Kidney capillary endothelial cell (primary cell): ENCODE measurements at regions not wholly inside any gene's neighbourhood (a gene's known extent, or its start where the extent isn't known, plus 50 kb on each side); places are given as distances from the start of the nearest gene placed in this dataset.
"Not testable (repeated sequence)": the region's sequence is repeated elsewhere in the genome, so short reads cannot be mapped to it uniquely, and the experiment has no call there.

Experiments
- DNase-seq: peaks from one replicate; pipeline ENCODE4 v3.0.0-alpha.2; 2018; ENCODE audit warnings: low spot score

GRCh38 chr3:147237991-147238390 is 168.4 kb downstream of the ZIC4 start:
- no peak for DNase-seq

GRCh38 chr3:147231980-147232379 is 174.4 kb downstream of the ZIC4 start:
- not testable (repeated sequence) for DNase-seq

- no peak for DNase-seq
Observed at GRCh38 chr3:147231111-147231510, 175.2 kb downstream of the ZIC4 start.

GRCh38 chr3:147222291-147222690 is 184.1 kb downstream of the ZIC4 start:
- no peak for DNase-seq

GRCh38 chr3:147218965-147219364 is 187.4 kb downstream of the ZIC4 start:
- no peak for DNase-seq

- DNase-seq, result no peak
Observed at GRCh38 chr3:147216143-147216673, 190.1 kb downstream of the ZIC4 start.

- DNase-seq, result no peak
Observed at GRCh38 chr3:147215660-147216059, 190.7 kb downstream of the ZIC4 start.

- DNase-seq, result no peak
Observed at GRCh38 chr3:147213633-147214032, 192.7 kb downstream of the ZIC4 start.

- no peak for DNase-seq
Observed at GRCh38 chr3:147210676-147211075, 195.7 kb downstream of the ZIC4 start.

- no peak for DNase-seq
Observed at GRCh38 chr3:147201086-147201485, 205.3 kb downstream of the ZIC4 start.

GRCh38 chr3:147200545-147200944 is 205.8 kb downstream of the ZIC4 start:
- DNase-seq, result no peak

GRCh38 chr3:147197739-147198138 is 208.6 kb downstream of the ZIC4 start:
- no peak for DNase-seq

GRCh38 chr3:147195887-147196286 is 210.5 kb downstream of the ZIC4 start:
- no peak for DNase-seq

- DNase-seq, result peak; percentile 40
Observed at GRCh38 chr3:147191795-147192385, 214.5 kb downstream of the ZIC4 start.

GRCh38 chr3:147189016-147189415 is 217.3 kb downstream of the ZIC4 start:
- no peak for DNase-seq

- DNase-seq, result no peak
Observed at GRCh38 chr3:147187687-147188086, 218.7 kb downstream of the ZIC4 start.

GRCh38 chr3:147185781-147186180 is 220.6 kb downstream of the ZIC4 start:
- DNase-seq, result no peak

GRCh38 chr3:147184794-147185193 is 221.5 kb downstream of the ZIC4 start:
- no peak for DNase-seq

GRCh38 chr3:147173257-147173656 is 233.1 kb downstream of the ZIC4 start:
- no peak for DNase-seq

- DNase-seq, result no peak
Observed at GRCh38 chr3:147162743-147163142, 243.6 kb downstream of the ZIC4 start.

- DNase-seq, result no peak
Observed at GRCh38 chr3:147161833-147162232, 244.5 kb downstream of the ZIC4 start.

GRCh38 chr3:147160984-147161383 is 245.4 kb downstream of the ZIC4 start:
- no peak for DNase-seq

- DNase-seq, result no peak
Observed at GRCh38 chr3:147159141-147159540, 247.2 kb downstream of the ZIC4 start.

- DNase-seq, result no peak
Observed at GRCh38 chr3:147157631-147158030, 248.7 kb downstream of the ZIC4 start.
